ENCODE measurements at regions not wholly inside any gene's neighbourhood (a gene's known extent, or its start where the extent isn't known, plus 50 kb on each side); places are given as distances from the start of the nearest gene placed in this dataset.

GRCh38 chr22:22352371-22352999 lies 107.9 kb downstream of the VPREB1 start:
- no peaks in the 10 kb centered on the region for H3K36me3 ChIP-seq (ENCODE audit: control insufficient read depth, insufficient read depth, low read length)
- H3K27me3 ChIP-seq (ENCODE audit: control insufficient read depth, insufficient read depth, low read length), result peaks cover 14% of the 10 kb centered on the region
- no peak overlapping the region for H3K4me3 ChIP-seq (ENCODE audit: low read depth, low read length)
- DNase-seq (ENCODE audit: low read depth), result no peak
- no peak for TF ChIP-seq CTCF (IDR thresholded peaks at IDR 0.05; ENCODE audit: insufficient read depth, low read length, poor library complexity, severe bottlenecking)

- no peak for TF ChIP-seq CTCF (IDR thresholded peaks at IDR 0.05; ENCODE audit: insufficient read depth, low read length, poor library complexity, severe bottlenecking)
- DNase-seq (ENCODE audit: low read depth), result no peak
- H3K36me3 ChIP-seq (ENCODE audit: control insufficient read depth, insufficient read depth, low read length), result no peaks in the 10 kb centered on the region
- H3K27me3 ChIP-seq (ENCODE audit: control insufficient read depth, insufficient read depth, low read length), result peaks cover 7% of the 10 kb centered on the region
- H3K4me3 ChIP-seq (ENCODE audit: low read depth, low read length), result no peak overlapping the region
Measured at GRCh38 chr22:22355096-22355834, 110.7 kb downstream of the VPREB1 start.

GRCh38 chr22:22357024-22357883 lies 112.7 kb downstream of the VPREB1 start:
- DNase-seq (ENCODE audit: low read depth), result peak; percentile 26
- H3K4me3 ChIP-seq (ENCODE audit: low read depth, low read length), result no peak overlapping the region
- H3K27me3 ChIP-seq (ENCODE audit: control insufficient read depth, insufficient read depth, low read length), result peaks cover 5% of the 10 kb centered on the region
- no peaks in the 10 kb centered on the region for H3K36me3 ChIP-seq (ENCODE audit: control insufficient read depth, insufficient read depth, low read length)
- TF ChIP-seq CTCF (IDR thresholded peaks at IDR 0.05; ENCODE audit: insufficient read depth, low read length, poor library complexity, severe bottlenecking), result peak; percentile 79

- DNase-seq (ENCODE audit: low read depth), result no peak
- no peak for TF ChIP-seq CTCF (IDR thresholded peaks at IDR 0.05; ENCODE audit: insufficient read depth, low read length, poor library complexity, severe bottlenecking)
- Histone ChIP-seq H3K36me3 (ENCODE audit: control insufficient read depth, insufficient read depth, low read length) (no peaks in the 10 kb centered on the region), H3K4me3 (ENCODE audit: low read depth, low read length) (no peak overlapping the region), H3K27me3 (ENCODE audit: control insufficient read depth, insufficient read depth, low read length) (peaks cover 5% of the 10 kb centered on the region)
Measured at GRCh38 chr22:22358152-22358551, 113.6 kb downstream of the VPREB1 start.

- Histone ChIP-seq H3K4me3 (ENCODE audit: low read depth, low read length) (no peak overlapping the region), H3K36me3 (ENCODE audit: control insufficient read depth, insufficient read depth, low read length) (no peaks in the 10 kb centered on the region), H3K27me3 (ENCODE audit: control insufficient read depth, insufficient read depth, low read length) (peaks cover 5% of the 10 kb centered on the region)
- no peak for TF ChIP-seq CTCF (IDR thresholded peaks at IDR 0.05; ENCODE audit: insufficient read depth, low read length, poor library complexity, severe bottlenecking)
- no peak for DNase-seq (ENCODE audit: low read depth)
Measured at GRCh38 chr22:22358686-22359085, 114.1 kb downstream of the VPREB1 start.

Measured in kidney epithelial cell (primary cell).